Body of pancreas (tissue), 4 donors: ENCODE measurements at regions not wholly inside any gene's neighbourhood (a gene's known extent, or its start where the extent isn't known, plus 50 kb on each side); places are given as distances from the start of the nearest gene placed in this dataset.

Source experiments
- CTCF ChIP-seq, 7 experiments: fragments of 450-650 bp in 4 of 7; fragments of 200-600 bp in 3 of 7; sonication (generic) in 3 of 7; IDR thresholded peaks; one replicate each; pipeline ENCODE4 v1.5.1; 2016 to 2019; ENCODE audit warnings: antibody characterized with exemption in 7 of 7
- POLR2A ChIP-seq, 3 donors: fragments of 450-650 bp; IDR thresholded peaks; one replicate each; pipeline ENCODE4 v1.6.1; 2016; ENCODE audit warnings: antibody characterized with exemption in 3 of 3, mild to moderate bottlenecking in 2 of 3

- TF ChIP-seq CTCF (IDR thresholded peaks at IDR 0.05) (no peak), POLR2A (IDR thresholded peaks at IDR 0.05) (no peak)
Observed at GRCh38 chr9:94018628-94019027, 63.5 kb upstream of the BARX1 start.
